PC-3 (cell line): ENCODE measurements at regions not wholly inside any gene's neighbourhood (a gene's known extent, or its start where the extent isn't known, plus 50 kb on each side); places are given as distances from the start of the nearest gene placed in this dataset.

ENCODE experiments used
- ATAC-seq: fragments of 200-7000 bp; cut with Tn5 transposase; 2 replicates; pipeline ENCODE4 v1.9.1; 2020; ENCODE audit warnings: mild to moderate bottlenecking, moderate library complexity
- BruUV-seq: library from RNA; stranded (reverse); fragments of 400-500 nt; replicated peaks from 2 replicates; lab custom pipeline; 2021; lab: Mats Ljungman, UMichigan
- CTCF ChIA-PET: fragments of 300-600 bp; sonication (Branson Sonifier 250); formaldehyde crosslinking; loops from one replicate; lab custom pipeline; 2022; ENCODE audit warnings: antibody characterized with exemption; lab: Charles Lee
- POLR2A ChIA-PET: fragments of 300-600 bp; sonication (Branson Sonifier 250); formaldehyde crosslinking; loops from one replicate; lab custom pipeline; 2022; ENCODE audit warnings: antibody characterized with exemption; ENCODE audit not compliant: unreplicated experiment; lab: Charles Lee
- DNase-seq: peaks from one replicate; pipeline ENCODE4 v3.0.0-alpha.2; 2015
- H2AFZ ChIP-seq: fragments of 300-600 bp; sonication (generic); 2 replicates; pipeline ENCODE4 v1.6.0; 2016; ENCODE audit warnings: antibody characterized with exemption, low read length
- H3F3A ChIP-seq: fragments of 300-600 bp; sonication (generic); one replicate; pipeline ENCODE4 v1.6.0; 2017; ENCODE audit warnings: antibody characterized with exemption, low read length, control low read depth, mild to moderate bottlenecking; ENCODE audit not compliant: unreplicated experiment
- H3K27ac ChIP-seq: fragments of 300-600 bp; sonication (generic); 2 replicates; pipeline ENCODE4 v1.5.1; 2016; ENCODE audit warnings: mild to moderate bottlenecking, low read length
- H3K27me3 ChIP-seq: fragments of 300-600 bp; sonication (generic); 2 replicates; pipeline ENCODE4 v1.6.1; 2016; ENCODE audit warnings: low read length, mixed read lengths
- H3K36me3 ChIP-seq: fragments of 300-600 bp; sonication (generic); 2 replicates; pipeline ENCODE4 v1.6.1; 2016; ENCODE audit warnings: low read depth, mixed run types, low read length, mixed read lengths
- H3K4me1 ChIP-seq: fragments of 300-600 bp; sonication (generic); 2 replicates; pipeline ENCODE4 v1.5.1; 2016; ENCODE audit warnings: low read length; ENCODE audit not compliant: insufficient read depth
- H3K4me2 ChIP-seq: fragments of 300-600 bp; sonication (generic); 2 replicates; pipeline ENCODE4 v1.6.0; 2016; ENCODE audit warnings: low read length
- H3K4me3 ChIP-seq: fragments of 300-600 bp; sonication (generic); 2 replicates; pipeline ENCODE4 v1.5.1; 2016; ENCODE audit warnings: mild to moderate bottlenecking, low read length, mixed read lengths
- H3K79me2 ChIP-seq: fragments of 300-600 bp; sonication (generic); 2 replicates; pipeline ENCODE4 v1.6.1; 2017; ENCODE audit warnings: low read length, mixed read lengths
- H3K9ac ChIP-seq: fragments of 300-600 bp; sonication (generic); 2 replicates; pipeline ENCODE4 v1.6.0; 2016; ENCODE audit warnings: mild to moderate bottlenecking, low read length
- H3K9me2 ChIP-seq: fragments of 300-600 bp; sonication (generic); replicated peaks from 2 replicates; pipeline ENCODE4 v1.6.1; 2016; ENCODE audit warnings: mixed run types, low read length, mixed read lengths
- H3K9me3 ChIP-seq: fragments of 300-600 bp; sonication (generic); 2 replicates; pipeline ENCODE4 v1.6.1; 2016; ENCODE audit warnings: low read length, mixed read lengths
- H4K20me1 ChIP-seq: fragments of 300-600 bp; sonication (generic); 2 replicates; pipeline ENCODE4 v1.6.1; 2016; ENCODE audit warnings: low read length, mixed read lengths
- CTCF ChIP-seq: fragments of 300-600 bp; sonication (generic); conservative IDR thresholded peaks from 2 replicates; pipeline ENCODE4 v1.5.1; 2017; ENCODE audit warnings: antibody characterized with exemption, low read depth, mild to moderate bottlenecking, low read length
- EZH2 ChIP-seq: fragments of 300-600 bp; sonication (generic); IDR thresholded peaks from one replicate; pipeline ENCODE4 v1.6.1; 2017; ENCODE audit warnings: antibody characterized with exemption, mild to moderate bottlenecking, low read length; ENCODE audit not compliant: unreplicated experiment
- EZH2phosphoT487 ChIP-seq: fragments of 300-600 bp; sonication (generic); IDR thresholded peaks from 2 replicates; pipeline ENCODE4 v1.6.1; 2018; ENCODE audit warnings: mild to moderate bottlenecking, antibody characterized with exemption, low read length, borderline replicate concordance
- intact Hi-C: fragments of 100-400 bp; cut with micrococcal nuclease; formaldehyde crosslinking; loops from 2 replicates; pipeline ENCODE4 v1.9.0; 2023

- intact Hi-C loops: no loop called here
Observed at GRCh38 chr4:81818385-81818920, 346.7 kb upstream of the RASGEF1B start.

GRCh38 chr4:81816031-81816761, 344.5 kb upstream of the RASGEF1B start:
- Histone ChIP-seq H3K27ac (no peak overlapping the region), H3K4me1 (no peaks in the 10 kb centered on the region)
- CTCF ChIA-PET: no interaction called here

More at GRCh38 chr4:81818385-81818920, 346.7 kb upstream of the RASGEF1B start:
- no peaks in the 10 kb centered on the region for H3K9me3 ChIP-seq
- no peak for ATAC-seq
- TF ChIP-seq EZH2 (no peak), CTCF (no peak), EZH2phosphoT487 (no peak)
- CTCF ChIA-PET: no interaction called here
- H3K27me3 ChIP-seq: peaks cover 24% of the 10 kb centered on the region
- H3K9me2 ChIP-seq: no peaks in the 10 kb centered on the region
- H3K4me2 ChIP-seq: no peak overlapping the region
- no peaks in the 10 kb centered on the region for H3K79me2 ChIP-seq
- H3F3A ChIP-seq: no peaks in the 10 kb centered on the region
- no peaks in the 10 kb centered on the region for H4K20me1 ChIP-seq
- no peak overlapping the region for H3K27ac ChIP-seq
- H3K4me3 ChIP-seq: no peak overlapping the region
- no peak for DNase-seq
- BruUV-seq: no TSS peak
- no peak overlapping the region for H3K9ac ChIP-seq
- no peaks in the 10 kb centered on the region for H3K36me3 ChIP-seq
- H2AFZ ChIP-seq: no peak overlapping the region
- POLR2A ChIA-PET: no interaction called here
- H3K4me1 ChIP-seq: no peaks in the 10 kb centered on the region

More at GRCh38 chr4:81816031-81816761, 344.5 kb upstream of the RASGEF1B start:
- no peaks in the 10 kb centered on the region for H3K9me3 ChIP-seq
- peaks cover 24% of the 10 kb centered on the region for H3K27me3 ChIP-seq
- BruUV-seq: no TSS peak
- intact Hi-C loops: no loop called here
- H4K20me1 ChIP-seq: no peaks in the 10 kb centered on the region
- ATAC-seq (no peak), DNase-seq (no peak)
- H3K9ac ChIP-seq: no peak overlapping the region
- H2AFZ ChIP-seq: no peak overlapping the region
- no peak overlapping the region for H3K4me2 ChIP-seq
- H3K4me3 ChIP-seq: no peak overlapping the region
- no peaks in the 10 kb centered on the region for H3F3A ChIP-seq
- TF ChIP-seq EZH2 (no peak), EZH2phosphoT487 (no peak), CTCF (no peak)
- H3K79me2 ChIP-seq: no peaks in the 10 kb centered on the region
- H3K36me3 ChIP-seq: no peaks in the 10 kb centered on the region
- no peaks in the 10 kb centered on the region for H3K9me2 ChIP-seq
- POLR2A ChIA-PET: no interaction called here
